Parathyroid adenoma (tissue), 2 donors: ENCODE measurements at regions not wholly inside any gene's neighbourhood (a gene's known extent, or its start where the extent isn't known, plus 50 kb on each side); places are given as distances from the start of the nearest gene placed in this dataset.

Source experiments
- H2AFZ ChIP-seq: fragments of 300-600 bp; sonication (generic); one replicate; pipeline ENCODE4 v1.7.0; 2017; ENCODE audit warnings: antibody characterized with exemption, mild to moderate bottlenecking
- H3K27ac ChIP-seq: fragments of 300-600 bp; sonication (generic); one replicate; pipeline ENCODE4 v1.7.0; 2017
- H3K27me3 ChIP-seq: fragments of 300-600 bp; sonication (generic); one replicate; pipeline ENCODE4 v1.7.0; 2017; ENCODE audit warnings: low read length; ENCODE audit not compliant: control insufficient read depth, insufficient read depth
- H3K36me3 ChIP-seq: fragments of 300-600 bp; sonication (generic); one replicate; pipeline ENCODE4 v1.7.0; 2017; ENCODE audit warnings: low read length; ENCODE audit not compliant: control insufficient read depth, insufficient read depth
- H3K4me1 ChIP-seq: fragments of 300-600 bp; sonication (generic); one replicate; pipeline ENCODE4 v1.7.0; 2017; ENCODE audit warnings: control low read depth
- H3K4me2 ChIP-seq: fragments of 300-600 bp; sonication (generic); one replicate; pipeline ENCODE4 v1.7.0; 2017; ENCODE audit warnings: low read length
- H3K4me3 ChIP-seq: fragments of 300-600 bp; sonication (generic); one replicate; pipeline ENCODE4 v1.7.0; 2017; ENCODE audit warnings: low read depth, low read length
- H3K79me2 ChIP-seq: fragments of 300-600 bp; sonication (generic); one replicate; pipeline ENCODE4 v1.7.0; 2017; ENCODE audit warnings: control low read depth
- H3K9ac ChIP-seq: fragments of 300-600 bp; sonication (generic); one replicate; pipeline ENCODE4 v1.7.0; 2017; ENCODE audit warnings: mild to moderate bottlenecking
- H3K9me3 ChIP-seq: fragments of 300-600 bp; sonication (generic); one replicate; pipeline ENCODE4 v1.7.0; 2017; ENCODE audit warnings: low read length; ENCODE audit not compliant: control insufficient read depth
- CTCF ChIP-seq: fragments of 300-600 bp; sonication (generic); IDR thresholded peaks from one replicate; pipeline ENCODE4 v1.7.0; 2017; ENCODE audit warnings: antibody characterized with exemption, mild to moderate bottlenecking
- donor health status: primary hyperparathyroidism.

DNA sequence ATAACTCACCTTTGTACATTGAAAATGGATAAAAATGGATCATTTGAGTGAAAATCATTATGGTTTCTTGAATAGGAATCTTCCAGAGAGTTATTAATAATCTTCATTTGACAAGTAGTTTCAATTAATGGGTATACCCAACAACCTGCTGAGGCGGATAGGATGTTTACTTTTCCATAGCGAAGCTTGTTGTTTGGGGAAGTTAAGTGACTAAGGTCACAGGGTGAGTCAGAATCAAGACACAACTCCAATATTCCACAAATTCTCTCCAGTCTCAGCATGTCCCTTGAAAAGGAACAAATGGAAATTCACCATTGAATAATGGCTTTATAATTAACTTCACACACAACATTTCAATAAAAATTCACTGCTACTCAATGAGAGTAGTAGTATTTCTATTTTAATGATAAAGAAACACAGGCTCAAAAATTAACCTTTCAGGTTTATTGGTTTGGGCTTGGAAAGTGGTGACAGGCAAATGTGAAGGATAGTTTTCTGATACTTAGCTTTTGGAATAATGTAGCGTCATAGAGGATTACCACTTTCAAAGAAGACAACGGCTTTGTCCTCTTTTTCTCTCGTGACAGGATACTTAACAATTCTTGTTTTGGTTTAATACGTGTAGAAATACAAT, 211.3 kb downstream of the GPD2 start:
- Histone ChIP-seq H3K27ac (no peak overlapping the region), H3K9ac (no peak overlapping the region), H3K4me3 (no peak overlapping the region), H3K36me3 (no peaks in the 10 kb centered on the region), H2AFZ (no peak overlapping the region), H3K9me3 (no peaks in the 10 kb centered on the region), H3K4me2 (no peak overlapping the region), H3K79me2 (no peaks in the 10 kb centered on the region), H3K27me3 (no peaks in the 10 kb centered on the region), H3K4me1 (no peaks in the 10 kb centered on the region)
- TF ChIP-seq CTCF = no peak

- H3K79me2 ChIP-seq = no peaks in the 10 kb centered on the region
- no peak overlapping the region for H3K27ac ChIP-seq
- H3K4me1 ChIP-seq = no peaks in the 10 kb centered on the region
- H3K4me2 ChIP-seq = no peak overlapping the region
- H3K9me3 ChIP-seq = no peaks in the 10 kb centered on the region
- no peak overlapping the region for H3K9ac ChIP-seq
- H3K36me3 ChIP-seq = no peaks in the 10 kb centered on the region
- no peak overlapping the region for H2AFZ ChIP-seq
- TF ChIP-seq CTCF = no peak
- no peaks in the 10 kb centered on the region for H3K27me3 ChIP-seq
- H3K4me3 ChIP-seq = no peak overlapping the region
Measured at GRCh38 chr2:156648522-156648921, 212.3 kb downstream of the GPD2 start.

GRCh38 chr2:156649596-156649995, 213.4 kb downstream of the GPD2 start:
- Histone ChIP-seq H3K4me1 (no peaks in the 10 kb centered on the region), H3K27me3 (no peaks in the 10 kb centered on the region)

GRCh38 chr2:156652691-156653090, 216.5 kb downstream of the GPD2 start:
- no peak overlapping the region for H2AFZ ChIP-seq
- no peak overlapping the region for H3K9ac ChIP-seq
- TF ChIP-seq CTCF = no peak
- H3K27me3 ChIP-seq = no peaks in the 10 kb centered on the region
- H3K4me1 ChIP-seq = no peaks in the 10 kb centered on the region
- no peak overlapping the region for H3K27ac ChIP-seq
- H3K4me2 ChIP-seq = no peak overlapping the region
- H3K36me3 ChIP-seq = no peaks in the 10 kb centered on the region
- H3K9me3 ChIP-seq = no peaks in the 10 kb centered on the region
- H3K4me3 ChIP-seq = no peak overlapping the region
- no peaks in the 10 kb centered on the region for H3K79me2 ChIP-seq

More at GRCh38 chr2:156649596-156649995, 213.4 kb downstream of the GPD2 start:
- H3K9ac ChIP-seq = no peak overlapping the region
- H2AFZ ChIP-seq = no peak overlapping the region
- H3K4me2 ChIP-seq = no peak overlapping the region
- H3K36me3 ChIP-seq = no peaks in the 10 kb centered on the region
- H3K9me3 ChIP-seq = no peaks in the 10 kb centered on the region
- no peak for TF ChIP-seq CTCF
- H3K4me3 ChIP-seq = no peak overlapping the region
- H3K27ac ChIP-seq = no peak overlapping the region
- no peaks in the 10 kb centered on the region for H3K79me2 ChIP-seq

- Histone ChIP-seq H3K9ac (no peak overlapping the region), H3K36me3 (no peaks in the 10 kb centered on the region), H3K4me2 (no peak overlapping the region), H3K4me1 (no peaks in the 10 kb centered on the region), H3K27ac (no peak overlapping the region), H3K27me3 (no peaks in the 10 kb centered on the region), H3K79me2 (no peaks in the 10 kb centered on the region), H3K4me3 (no peak overlapping the region), H2AFZ (no peak overlapping the region), H3K9me3 (no peaks in the 10 kb centered on the region)
- no peak for TF ChIP-seq CTCF
Measured at GRCh38 chr2:156653675-156654074, 217.5 kb downstream of the GPD2 start.
